ENCODE measurements at regions not wholly inside any gene's neighbourhood (a gene's known extent, or its start where the extent isn't known, plus 50 kb on each side); places are given as distances from the start of the nearest gene placed in this dataset.

DNA sequence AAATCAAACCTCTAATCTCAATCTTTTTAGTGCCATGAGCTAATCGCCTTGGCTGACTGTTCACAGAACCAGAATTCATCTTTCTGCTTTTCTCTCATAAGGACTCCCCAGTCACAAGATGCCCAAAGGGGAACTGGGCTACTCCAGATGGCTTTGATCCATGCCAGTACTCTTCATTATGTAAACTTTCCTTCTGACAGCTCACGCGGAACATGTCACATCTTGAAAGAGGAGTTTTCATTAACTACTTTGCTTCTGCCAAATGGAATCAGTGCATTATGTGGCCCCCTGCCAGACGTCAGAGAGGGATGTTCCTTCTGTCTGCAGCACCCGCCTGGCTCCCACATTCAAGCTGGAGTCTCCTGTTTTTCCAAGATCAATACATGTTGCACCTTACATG is 142.1 kb upstream of the NMUR2 start:
- TF ChIP-seq, protein P1, sequence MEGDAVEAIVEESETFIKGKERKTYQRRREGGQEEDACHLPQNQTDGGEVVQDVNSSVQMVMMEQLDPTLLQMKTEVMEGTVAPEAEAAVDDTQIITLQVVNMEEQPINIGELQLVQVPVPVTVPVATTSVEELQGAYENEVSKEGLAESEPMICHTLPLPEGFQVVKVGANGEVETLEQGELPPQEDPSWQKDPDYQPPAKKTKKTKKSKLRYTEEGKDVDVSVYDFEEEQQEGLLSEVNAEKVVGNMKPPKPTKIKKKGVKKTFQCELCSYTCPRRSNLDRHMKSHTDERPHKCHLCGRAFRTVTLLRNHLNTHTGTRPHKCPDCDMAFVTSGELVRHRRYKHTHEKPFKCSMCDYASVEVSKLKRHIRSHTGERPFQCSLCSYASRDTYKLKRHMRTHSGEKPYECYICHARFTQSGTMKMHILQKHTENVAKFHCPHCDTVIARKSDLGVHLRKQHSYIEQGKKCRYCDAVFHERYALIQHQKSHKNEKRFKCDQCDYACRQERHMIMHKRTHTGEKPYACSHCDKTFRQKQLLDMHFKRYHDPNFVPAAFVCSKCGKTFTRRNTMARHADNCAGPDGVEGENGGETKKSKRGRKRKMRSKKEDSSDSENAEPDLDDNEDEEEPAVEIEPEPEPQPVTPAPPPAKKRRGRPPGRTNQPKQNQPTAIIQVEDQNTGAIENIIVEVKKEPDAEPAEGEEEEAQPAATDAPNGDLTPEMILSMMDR (IDR thresholded peaks at IDR 0.05; ENCODE audit: insufficient read depth, low read length), result no peak
- H3K4me3 ChIP-seq (ENCODE audit: low read depth, low read length), result no peak overlapping the region
- no peak for DNase-seq (ENCODE audit: low read depth)

- no peak for DNase-seq (ENCODE audit: low read depth)
- TF ChIP-seq, protein P1 (IDR thresholded peaks at IDR 0.05; ENCODE audit: insufficient read depth, low read length), result no peak
- H3K4me3 ChIP-seq (ENCODE audit: low read depth, low read length), result no peak overlapping the region
These were observed 144.6 kb upstream of the NMUR2 start for GRCh38 chr5:152549709-152550108.

GRCh38 chr5:152551061-152551460 is 146.0 kb upstream of the NMUR2 start:
- TF ChIP-seq, protein P1 (IDR thresholded peaks at IDR 0.05; ENCODE audit: insufficient read depth, low read length), result no peak
- no peak overlapping the region for H3K4me3 ChIP-seq (ENCODE audit: low read depth, low read length)
- DNase-seq (ENCODE audit: low read depth), result no peak

DNA sequence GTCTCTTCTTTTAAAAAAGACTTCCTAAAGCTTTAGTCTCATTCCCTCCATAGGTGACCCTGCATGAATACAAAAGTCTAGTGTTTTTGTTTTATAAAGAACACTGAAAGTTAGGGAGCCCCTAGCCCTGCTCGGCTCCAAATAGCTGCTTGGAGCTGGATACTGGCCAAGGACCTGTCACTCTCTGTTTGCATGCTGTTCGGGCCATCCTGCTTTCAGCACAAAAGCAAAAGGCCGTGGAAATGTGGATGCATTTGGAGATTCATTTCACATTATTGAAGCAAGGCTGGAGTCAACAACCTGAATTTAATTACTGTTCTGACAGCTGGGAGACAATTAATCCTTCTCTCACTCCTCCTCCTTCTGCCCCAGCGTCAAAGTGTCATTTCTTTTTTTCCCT is 151.7 kb upstream of the NMUR2 start:
- TF ChIP-seq, protein P1 (IDR thresholded peaks at IDR 0.05; ENCODE audit: insufficient read depth, low read length), result no peak

DNA sequence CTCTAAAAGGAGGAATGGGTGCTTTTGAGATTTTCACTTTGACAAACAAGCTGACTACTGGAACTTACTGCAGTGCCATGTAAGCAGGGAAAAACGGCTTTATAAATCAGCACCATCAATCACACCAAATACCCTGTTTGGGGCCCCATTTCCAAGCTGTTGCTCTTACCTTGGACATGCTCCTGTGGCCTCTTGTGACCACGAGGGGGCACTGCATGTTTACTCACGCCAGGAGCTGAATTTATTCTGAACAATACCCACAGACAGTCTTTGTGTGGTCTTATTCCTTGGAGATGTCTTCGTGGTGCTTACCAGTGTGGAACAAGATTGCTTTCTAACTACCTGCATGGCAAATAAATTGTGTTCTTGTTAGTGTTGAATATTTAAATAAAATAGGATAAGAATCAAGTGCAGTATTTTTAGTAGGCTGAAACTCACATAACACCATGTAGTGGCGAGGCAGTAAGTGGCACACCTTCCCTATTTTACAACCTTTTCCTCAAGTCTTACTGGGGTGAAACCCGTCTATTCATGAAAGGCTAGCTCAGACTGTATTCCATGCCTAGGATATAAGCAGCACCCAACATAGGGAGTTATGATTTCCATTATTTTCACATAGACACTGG is 155.5 kb upstream of the NMUR2 start:
- TF ChIP-seq, protein P1 (IDR thresholded peaks at IDR 0.05; ENCODE audit: insufficient read depth, low read length), result peak; percentile 55
- no peak overlapping the region for H3K4me3 ChIP-seq (ENCODE audit: low read depth, low read length)
- peak; percentile 24 for DNase-seq (ENCODE audit: low read depth)

More for the DNA sequence above, 151.7 kb upstream of the NMUR2 start:
- DNase-seq (ENCODE audit: low read depth), result no peak
- no peak overlapping the region for H3K4me3 ChIP-seq (ENCODE audit: low read depth, low read length)

- no peak overlapping the region for H3K4me3 ChIP-seq (ENCODE audit: low read depth, low read length)
- TF ChIP-seq, protein P1 (IDR thresholded peaks at IDR 0.05; ENCODE audit: insufficient read depth, low read length), result no peak
- DNase-seq (ENCODE audit: low read depth), result no peak
These were observed 162.9 kb upstream of the NMUR2 start for GRCh38 chr5:152568016-152568415.

DNA sequence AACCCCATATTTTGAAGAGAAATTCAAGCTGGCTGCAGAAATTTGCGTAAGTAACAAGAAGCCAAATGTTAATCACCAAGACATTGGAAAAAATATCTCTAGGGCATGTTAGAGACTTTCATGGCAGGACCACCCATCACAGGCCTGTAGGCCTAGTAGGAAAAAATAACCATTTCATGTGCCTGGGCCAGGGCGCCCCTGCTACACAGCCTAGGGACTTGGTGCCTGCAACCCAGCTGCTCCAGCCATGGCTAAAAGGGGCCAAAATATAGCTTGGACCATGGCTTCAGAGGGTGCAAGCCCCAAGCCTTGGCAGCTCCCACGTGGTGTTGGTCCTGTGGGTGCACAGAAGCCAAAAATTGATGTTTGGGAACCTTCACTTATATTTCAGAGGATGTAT is 167.7 kb upstream of the NMUR2 start:
- TF ChIP-seq, protein P1 (IDR thresholded peaks at IDR 0.05; ENCODE audit: insufficient read depth, low read length), result no peak
- no peak for DNase-seq (ENCODE audit: low read depth)
- H3K4me3 ChIP-seq (ENCODE audit: low read depth, low read length), result no peak overlapping the region
